ENCODE measurements at regions not wholly inside any gene's neighbourhood (a gene's known extent, or its start where the extent isn't known, plus 50 kb on each side); places are given as distances from the start of the nearest gene placed in this dataset.

- ATAC-seq (ENCODE audit: low FRiP score in 2 of 2): peak in 1 of 2 donors; percentile 61
- 83 to 84% methylated on average over 11 of the region's 11 CpGs for WGBS, 2 donors
These were observed 143.3 kb upstream of the GMDS start for GRCh38 chr6:2388554-2389324.

GRCh38 chr6:2387445-2387844 is 142.0 kb upstream of the GMDS start:
- Histone ChIP-seq H3K4me1 (no peaks in the 10 kb centered on the region), H3K9me3 (no peaks in the 10 kb centered on the region), H3K36me3 (no peaks in the 10 kb centered on the region), H3K27me3 (no peaks in the 10 kb centered on the region), H3K27ac (no peak overlapping the region), H3K4me3 (no peak overlapping the region)
- 83 to 92% methylated on average over 3 of the region's 3 CpGs for WGBS, 2 donors
- DNase-seq (no peak), ATAC-seq (ENCODE audit: low FRiP score in 2 of 2) (no peak)
- no peak for TF ChIP-seq POLR2A (IDR thresholded peaks at IDR 0.05)
- no peak for TF ChIP-seq CTCF (IDR thresholded peaks at IDR 0.05)
- no peak for TF ChIP-seq POLR2AphosphoS5 (IDR thresholded peaks at IDR 0.05)
- TF ChIP-seq EP300 (IDR thresholded peaks at IDR 0.05): no peak

More at GRCh38 chr6:2388554-2389324, 143.3 kb upstream of the GMDS start:
- TF ChIP-seq CTCF (IDR thresholded peaks at IDR 0.05) (no peak), POLR2AphosphoS5 (IDR thresholded peaks at IDR 0.05) (no peak), POLR2A (IDR thresholded peaks at IDR 0.05) (no peak), EP300 (IDR thresholded peaks at IDR 0.05) (no peak)
- H3K27ac ChIP-seq: no peak overlapping the region
- no peaks in the 10 kb centered on the region for H3K4me1 ChIP-seq
- no peaks in the 10 kb centered on the region for H3K36me3 ChIP-seq
- H3K9me3 ChIP-seq: no peaks in the 10 kb centered on the region
- no peak for DNase-seq
- H3K27me3 ChIP-seq: no peaks in the 10 kb centered on the region
- H3K4me3 ChIP-seq: no peak overlapping the region

- no peak overlapping the region for H3K27ac ChIP-seq
- no peaks in the 10 kb centered on the region for H3K27me3 ChIP-seq
- WGBS, 2 donors: 92 to 95% methylated on average over 9 of the region's 9 CpGs
- TF ChIP-seq POLR2AphosphoS5 (IDR thresholded peaks at IDR 0.05): no peak
- TF ChIP-seq POLR2A (IDR thresholded peaks at IDR 0.05): no peak
- no peak for TF ChIP-seq EP300 (IDR thresholded peaks at IDR 0.05)
- no peak for TF ChIP-seq CTCF (IDR thresholded peaks at IDR 0.05)
- no peaks in the 10 kb centered on the region for H3K4me1 ChIP-seq
- ATAC-seq (ENCODE audit: low FRiP score in 2 of 2) (no peak), DNase-seq (no peak)
- H3K9me3 ChIP-seq: no peaks in the 10 kb centered on the region
- no peaks in the 10 kb centered on the region for H3K36me3 ChIP-seq
- no peak overlapping the region for H3K4me3 ChIP-seq
These were observed 140.1 kb upstream of the GMDS start for GRCh38 chr6:2385471-2385983.

GRCh38 chr6:2384528-2384927 is 139.1 kb upstream of the GMDS start:
- TF ChIP-seq POLR2AphosphoS5 (IDR thresholded peaks at IDR 0.05) (no peak), POLR2A (IDR thresholded peaks at IDR 0.05) (no peak), EP300 (IDR thresholded peaks at IDR 0.05) (no peak), CTCF (IDR thresholded peaks at IDR 0.05) (no peak)
- H3K4me3 ChIP-seq: no peak overlapping the region
- no peaks in the 10 kb centered on the region for H3K9me3 ChIP-seq
- H3K27me3 ChIP-seq: no peaks in the 10 kb centered on the region
- H3K27ac ChIP-seq: no peak overlapping the region
- no peaks in the 10 kb centered on the region for H3K4me1 ChIP-seq
- ATAC-seq (ENCODE audit: low FRiP score in 2 of 2) (no peak), DNase-seq (no peak)
- no peaks in the 10 kb centered on the region for H3K36me3 ChIP-seq
- 87 to 94% methylated on average over 3 of the region's 3 CpGs for WGBS, 2 donors
